ENCODE measurements at regions not wholly inside any gene's neighbourhood (a gene's known extent, or its start where the extent isn't known, plus 50 kb on each side); places are given as distances from the start of the nearest gene placed in this dataset.

- Histone ChIP-seq H3K4me1 (ENCODE audit: insufficient read depth, low read length) (no peaks in the 10 kb centered on the region), H4K20me1 (ENCODE audit: insufficient read depth, low read length) (no peaks in the 10 kb centered on the region), H3K79me2 (ENCODE audit: insufficient read depth, low read length) (no peaks in the 10 kb centered on the region), H3K9me3 (ENCODE audit: low read depth, low read length) (no peaks in the 10 kb centered on the region), H3K27me3 (ENCODE audit: insufficient read depth, low read length) (no peaks in the 10 kb centered on the region), H3K27ac (ENCODE audit: low read depth, low read length) (no peak overlapping the region), H3K4me3 (ENCODE audit: insufficient read depth, low read length) (no peak overlapping the region), H3K36me3 (ENCODE audit: insufficient read depth, low read length) (no peaks in the 10 kb centered on the region), H2AFZ (ENCODE audit: low read length) (no peak overlapping the region), H3K4me2 (ENCODE audit: insufficient read depth, low read length) (no peak overlapping the region)
- DNase-seq (ENCODE audit: insufficient read length, low spot score, missing footprints), result no peak
- no peak for TF ChIP-seq CTCF (IDR thresholded peaks at IDR 0.05; ENCODE audit: extremely low read depth, low read depth, low read length)
These were observed 88.3 kb upstream of the HELT start for GRCh38 chr4:184930026-184930425.

GRCh38 chr4:184932343-184932742 lies 85.9 kb upstream of the HELT start:
- Histone ChIP-seq H3K27me3 (ENCODE audit: insufficient read depth, low read length) (no peaks in the 10 kb centered on the region), H4K20me1 (ENCODE audit: insufficient read depth, low read length) (no peaks in the 10 kb centered on the region), H3K4me1 (ENCODE audit: insufficient read depth, low read length) (no peaks in the 10 kb centered on the region), H3K79me2 (ENCODE audit: insufficient read depth, low read length) (no peaks in the 10 kb centered on the region), H2AFZ (ENCODE audit: low read length) (no peak overlapping the region), H3K27ac (ENCODE audit: low read depth, low read length) (no peak overlapping the region), H3K4me3 (ENCODE audit: insufficient read depth, low read length) (no peak overlapping the region), H3K36me3 (ENCODE audit: insufficient read depth, low read length) (no peaks in the 10 kb centered on the region), H3K4me2 (ENCODE audit: insufficient read depth, low read length) (no peak overlapping the region), H3K9me3 (ENCODE audit: low read depth, low read length) (no peaks in the 10 kb centered on the region)
- no peak for TF ChIP-seq CTCF (IDR thresholded peaks at IDR 0.05; ENCODE audit: extremely low read depth, low read depth, low read length)
- no peak for DNase-seq (ENCODE audit: insufficient read length, low spot score, missing footprints)

- no peak overlapping the region for H3K4me3 ChIP-seq (ENCODE audit: insufficient read depth, low read length)
- H3K27me3 ChIP-seq (ENCODE audit: insufficient read depth, low read length), result no peaks in the 10 kb centered on the region
- no peaks in the 10 kb centered on the region for H4K20me1 ChIP-seq (ENCODE audit: insufficient read depth, low read length)
- no peaks in the 10 kb centered on the region for H3K79me2 ChIP-seq (ENCODE audit: insufficient read depth, low read length)
- no peaks in the 10 kb centered on the region for H3K9me3 ChIP-seq (ENCODE audit: low read depth, low read length)
- peak; percentile 23 for DNase-seq (ENCODE audit: insufficient read length, low spot score, missing footprints)
- no peak overlapping the region for H2AFZ ChIP-seq (ENCODE audit: low read length)
- no peak for TF ChIP-seq CTCF (IDR thresholded peaks at IDR 0.05; ENCODE audit: extremely low read depth, low read depth, low read length)
- no peak overlapping the region for H3K27ac ChIP-seq (ENCODE audit: low read depth, low read length)
- no peaks in the 10 kb centered on the region for H3K36me3 ChIP-seq (ENCODE audit: insufficient read depth, low read length)
- no peak overlapping the region for H3K4me2 ChIP-seq (ENCODE audit: insufficient read depth, low read length)
- no peaks in the 10 kb centered on the region for H3K4me1 ChIP-seq (ENCODE audit: insufficient read depth, low read length)
These were observed 85.0 kb upstream of the HELT start for GRCh38 chr4:184933311-184933710.

GRCh38 chr4:184934184-184934583 lies 84.1 kb upstream of the HELT start:
- no peak overlapping the region for H2AFZ ChIP-seq (ENCODE audit: low read length)
- no peak for DNase-seq (ENCODE audit: insufficient read length, low spot score, missing footprints)
- no peak overlapping the region for H3K27ac ChIP-seq (ENCODE audit: low read depth, low read length)
- no peaks in the 10 kb centered on the region for H4K20me1 ChIP-seq (ENCODE audit: insufficient read depth, low read length)
- TF ChIP-seq CTCF (IDR thresholded peaks at IDR 0.05; ENCODE audit: extremely low read depth, low read depth, low read length), result no peak
- H3K4me1 ChIP-seq (ENCODE audit: insufficient read depth, low read length), result no peaks in the 10 kb centered on the region
- no peak overlapping the region for H3K4me3 ChIP-seq (ENCODE audit: insufficient read depth, low read length)
- no peaks in the 10 kb centered on the region for H3K27me3 ChIP-seq (ENCODE audit: insufficient read depth, low read length)
- no peak overlapping the region for H3K4me2 ChIP-seq (ENCODE audit: insufficient read depth, low read length)
- no peaks in the 10 kb centered on the region for H3K36me3 ChIP-seq (ENCODE audit: insufficient read depth, low read length)
- no peaks in the 10 kb centered on the region for H3K79me2 ChIP-seq (ENCODE audit: insufficient read depth, low read length)
- no peaks in the 10 kb centered on the region for H3K9me3 ChIP-seq (ENCODE audit: low read depth, low read length)

Measured in osteoblast (primary cell).